Glutamatergic neuron (in vitro differentiated cells): ENCODE measurements at regions not wholly inside any gene's neighbourhood (a gene's known extent, or its start where the extent isn't known, plus 50 kb on each side); places are given as distances from the start of the nearest gene placed in this dataset.
A peak's percentile ranks its signal among the peaks of the same experiment; 100 is the strongest.
"Not testable (repeated sequence)": the region's sequence is repeated elsewhere in the genome, so short reads cannot be mapped to it uniquely, and the experiment has no call there.

ENCODE experiments used
- DNase-seq: peaks from one replicate; pipeline ENCODE4 v3.0.0; 2022
- H3K27ac Mint-ChIP-seq: one replicate; pipeline ENCODE4 v1.8.0; 2020; ENCODE audit warnings: mild to moderate bottlenecking, mixed read lengths, inconsistent platforms; ENCODE audit not compliant: unreplicated experiment
- H3K27me3 Mint-ChIP-seq: one replicate; pipeline ENCODE4 v1.8.0; 2020; ENCODE audit warnings: mild to moderate bottlenecking, moderate library complexity, mixed read lengths, inconsistent platforms; ENCODE audit not compliant: unreplicated experiment
- H3K36me3 Mint-ChIP-seq: one replicate; pipeline ENCODE4 v1.8.0; 2020; ENCODE audit warnings: mild to moderate bottlenecking, mixed read lengths, inconsistent platforms; ENCODE audit not compliant: unreplicated experiment
- H3K4me1 Mint-ChIP-seq: one replicate; pipeline ENCODE4 v1.8.0; 2020; ENCODE audit warnings: mild to moderate bottlenecking, low read depth, mixed read lengths, inconsistent platforms; ENCODE audit not compliant: unreplicated experiment
- H3K4me3 Mint-ChIP-seq: one replicate; pipeline ENCODE4 v1.8.0; 2020; ENCODE audit warnings: mild to moderate bottlenecking, mixed read lengths, inconsistent platforms; ENCODE audit not compliant: unreplicated experiment
- H3K9me3 Mint-ChIP-seq: one replicate; pipeline ENCODE4 v1.8.0; 2020; ENCODE audit warnings: mild to moderate bottlenecking, moderate library complexity, mixed read lengths, inconsistent platforms; ENCODE audit not compliant: unreplicated experiment
- TF ChIP-seq, protein P1 (sequence below): fragments of 200-600 bp; sonication (generic); IDR thresholded peaks from one replicate; pipeline ENCODE4 v1.5.0; 2021; ENCODE audit not compliant: partially characterized antibody, unreplicated experiment

DNA sequence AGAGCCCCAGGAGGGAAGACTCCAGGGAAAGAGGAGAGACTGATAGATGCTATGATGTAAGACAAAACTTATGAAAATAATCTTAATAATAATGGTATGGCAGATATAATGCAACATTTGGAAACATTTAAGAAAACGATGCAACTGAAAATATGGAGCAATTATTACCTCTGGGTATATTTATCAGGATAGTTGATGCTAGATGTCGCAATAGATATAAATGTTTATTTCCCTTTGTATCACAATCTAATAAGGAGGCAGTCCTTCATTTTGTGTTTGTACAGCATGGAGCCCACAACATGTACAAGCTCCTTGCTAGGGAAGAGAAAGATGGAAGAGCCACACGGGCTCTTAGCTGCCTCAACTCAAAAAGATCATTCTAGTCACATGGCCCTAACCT is 101.1 kb upstream of the TMEM132E start:
- no peak for DNase-seq
- TF ChIP-seq, protein P1, sequence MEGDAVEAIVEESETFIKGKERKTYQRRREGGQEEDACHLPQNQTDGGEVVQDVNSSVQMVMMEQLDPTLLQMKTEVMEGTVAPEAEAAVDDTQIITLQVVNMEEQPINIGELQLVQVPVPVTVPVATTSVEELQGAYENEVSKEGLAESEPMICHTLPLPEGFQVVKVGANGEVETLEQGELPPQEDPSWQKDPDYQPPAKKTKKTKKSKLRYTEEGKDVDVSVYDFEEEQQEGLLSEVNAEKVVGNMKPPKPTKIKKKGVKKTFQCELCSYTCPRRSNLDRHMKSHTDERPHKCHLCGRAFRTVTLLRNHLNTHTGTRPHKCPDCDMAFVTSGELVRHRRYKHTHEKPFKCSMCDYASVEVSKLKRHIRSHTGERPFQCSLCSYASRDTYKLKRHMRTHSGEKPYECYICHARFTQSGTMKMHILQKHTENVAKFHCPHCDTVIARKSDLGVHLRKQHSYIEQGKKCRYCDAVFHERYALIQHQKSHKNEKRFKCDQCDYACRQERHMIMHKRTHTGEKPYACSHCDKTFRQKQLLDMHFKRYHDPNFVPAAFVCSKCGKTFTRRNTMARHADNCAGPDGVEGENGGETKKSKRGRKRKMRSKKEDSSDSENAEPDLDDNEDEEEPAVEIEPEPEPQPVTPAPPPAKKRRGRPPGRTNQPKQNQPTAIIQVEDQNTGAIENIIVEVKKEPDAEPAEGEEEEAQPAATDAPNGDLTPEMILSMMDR = no peak
- Mint-ChIP-seq H3K36me3 (no peaks in the 10 kb centered on the region), H3K27ac (no peak overlapping the region), H3K4me1 (peaks cover 22% of the 10 kb centered on the region), H3K9me3 (peaks cover 5% of the 10 kb centered on the region), H3K4me3 (no peak overlapping the region), H3K27me3 (peaks cover 2% of the 10 kb centered on the region)

DNA sequence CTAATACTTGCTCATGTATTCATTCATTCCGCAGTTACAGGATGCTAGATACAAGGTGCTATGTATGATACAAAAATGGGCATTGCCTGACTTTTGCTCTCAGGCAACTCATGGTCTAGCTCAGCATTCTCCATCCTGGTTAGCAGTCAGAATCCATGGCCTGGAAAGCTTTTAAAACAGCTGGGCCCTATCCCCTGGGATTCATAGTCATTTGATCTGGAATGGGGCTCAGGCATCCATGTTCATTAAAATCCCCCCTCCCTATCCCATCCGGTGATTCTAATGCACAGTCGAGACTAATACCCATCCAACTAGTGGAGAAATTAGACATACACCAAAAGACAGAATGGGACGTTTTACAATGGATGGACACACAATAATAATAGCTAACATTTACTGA is 104.1 kb upstream of the TMEM132E start:
- Mint-ChIP-seq H3K36me3 (no peaks in the 10 kb centered on the region), H3K4me3 (no peak overlapping the region), H3K27ac (no peak overlapping the region), H3K27me3 (peaks cover 2% of the 10 kb centered on the region), H3K4me1 (peaks cover 24% of the 10 kb centered on the region), H3K9me3 (peaks cover 6% of the 10 kb centered on the region)
- TF ChIP-seq, protein P1 = no peak
- no peak for DNase-seq

DNA sequence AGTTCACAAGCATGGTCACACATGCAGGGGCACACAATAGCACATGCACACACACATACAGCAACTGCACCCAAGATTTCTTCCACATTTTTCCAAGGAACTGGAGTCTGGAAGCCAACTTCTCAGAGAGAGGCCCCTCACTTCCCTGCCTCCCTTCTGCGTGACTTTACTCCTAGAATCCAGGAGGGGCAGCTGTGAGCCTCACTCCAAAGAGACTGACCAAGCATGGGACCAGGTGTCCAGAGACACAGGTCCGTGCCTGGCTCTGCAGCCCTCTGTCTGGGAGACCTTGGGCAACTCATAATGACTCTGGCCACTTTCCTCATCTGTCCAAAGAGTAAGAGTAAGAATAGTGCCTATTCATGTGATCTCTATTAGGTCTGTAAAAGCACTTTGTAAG is 104.7 kb upstream of the TMEM132E start:
- H3K27me3 Mint-ChIP-seq = peaks cover 2% of the 10 kb centered on the region
- no peak for DNase-seq
- TF ChIP-seq, protein P1 = no peak
- H3K27ac Mint-ChIP-seq = no peak overlapping the region
- H3K9me3 Mint-ChIP-seq = peaks cover 4% of the 10 kb centered on the region
- H3K4me1 Mint-ChIP-seq = peaks cover 28% of the 10 kb centered on the region
- H3K4me3 Mint-ChIP-seq = no peak overlapping the region
- no peaks in the 10 kb centered on the region for H3K36me3 Mint-ChIP-seq

DNA sequence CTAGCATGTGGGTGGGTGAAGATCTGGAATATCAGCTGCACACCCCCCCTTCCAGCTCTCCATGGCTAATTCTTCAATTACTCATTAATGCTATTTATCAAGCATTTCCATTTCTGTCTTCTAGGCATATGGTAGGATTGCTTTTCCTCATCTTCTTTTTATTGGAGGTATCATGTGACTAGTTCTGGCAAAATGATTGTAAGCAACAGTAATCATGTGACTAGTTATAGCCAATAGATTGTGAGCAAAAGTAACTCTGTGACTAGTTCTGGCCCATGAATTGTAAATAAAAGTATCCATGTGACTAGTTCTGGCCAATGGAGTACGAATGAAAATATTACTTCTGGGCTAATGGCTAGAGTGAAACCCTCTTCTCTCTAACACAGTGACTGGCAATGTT is 107.0 kb upstream of the TMEM132E start:
- DNase-seq = no peak
- H3K36me3 Mint-ChIP-seq = no peaks in the 10 kb centered on the region
- H3K4me1 Mint-ChIP-seq = peaks cover 25% of the 10 kb centered on the region
- peaks cover 2% of the 10 kb centered on the region for H3K27me3 Mint-ChIP-seq
- H3K4me3 Mint-ChIP-seq = no peak overlapping the region
- H3K9me3 Mint-ChIP-seq = peaks cover 4% of the 10 kb centered on the region
- H3K27ac Mint-ChIP-seq = no peak overlapping the region
- TF ChIP-seq, protein P1 = no peak

DNA sequence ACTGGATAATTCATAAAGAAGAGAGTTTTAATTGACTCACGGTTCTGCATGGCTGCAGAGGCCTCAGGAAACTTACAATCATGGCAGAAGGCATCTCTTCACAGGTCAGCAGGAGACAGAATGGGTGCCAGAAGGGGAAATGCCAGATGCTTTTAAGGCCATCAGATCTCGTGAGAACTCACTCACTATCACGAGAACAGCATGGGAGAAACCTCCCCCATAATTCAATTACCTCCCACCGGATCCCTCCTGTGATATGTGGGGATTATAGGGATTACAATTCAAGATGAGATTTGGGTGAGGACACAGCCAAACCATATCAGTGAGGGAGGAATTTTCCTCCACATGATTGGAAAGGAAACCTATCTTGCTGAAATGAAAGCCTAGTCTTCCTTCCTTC is 108.1 kb upstream of the TMEM132E start:
- H3K36me3 Mint-ChIP-seq, H3K27me3 Mint-ChIP-seq: not testable (repeated sequence)

DNA sequence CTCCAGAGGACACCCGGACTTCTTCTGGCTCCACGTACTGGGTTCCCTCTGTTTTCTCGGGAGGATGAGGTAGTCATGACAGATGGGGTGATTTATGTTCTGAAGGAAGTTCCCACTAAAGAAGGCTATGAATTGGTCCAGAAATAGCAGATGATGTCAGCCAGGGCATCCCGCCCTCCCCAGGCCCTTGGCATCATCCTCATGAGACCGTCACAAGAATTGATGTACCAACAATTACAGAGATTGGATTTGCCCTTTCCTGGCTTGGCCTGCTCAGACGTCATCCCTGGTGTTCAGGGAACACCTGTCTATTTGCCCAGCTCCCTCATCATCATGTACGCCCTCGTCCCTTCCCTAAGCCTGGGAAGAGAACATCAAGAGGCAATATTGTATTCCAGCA is 102.8 kb upstream of the CCL1 start:
- H3K4me1 Mint-ChIP-seq = peaks cover 32% of the 10 kb centered on the region
- H3K9me3 Mint-ChIP-seq = peaks cover 20% of the 10 kb centered on the region
- peaks cover 17% of the 10 kb centered on the region for H3K27me3 Mint-ChIP-seq
- H3K4me3 Mint-ChIP-seq = peak overlapping the region; percentile 27
- no peaks in the 10 kb centered on the region for H3K36me3 Mint-ChIP-seq
- no peak for DNase-seq
- TF ChIP-seq, protein P1 = no peak
- H3K27ac Mint-ChIP-seq = peak overlapping the region; percentile 96

More for the DNA sequence above, 108.1 kb upstream of the TMEM132E start:
- H3K4me1 Mint-ChIP-seq = peaks cover 25% of the 10 kb centered on the region
- H3K4me3 Mint-ChIP-seq, H3K27ac Mint-ChIP-seq, H3K9me3 Mint-ChIP-seq, DNase-seq: not testable (repeated sequence)
